Eye (tissue), 1 donor: ENCODE measurements at regions not wholly inside any gene's neighbourhood (a gene's known extent, or its start where the extent isn't known, plus 50 kb on each side); places are given as distances from the start of the nearest gene placed in this dataset.

Experiments used
- DNase-seq: peaks from one replicate; pipeline ENCODE4 v3.0.0-alpha.2; 2015

- peak; percentile 27 for DNase-seq
Measured at GRCh38 chr2:5453220-5454050, 238.7 kb upstream of the SOX11 start.

GRCh38 chr2:5454051-5454390 is 238.2 kb upstream of the SOX11 start:
- no peak for DNase-seq

- DNase-seq = no peak
Measured at GRCh38 chr2:5459041-5459440, 233.1 kb upstream of the SOX11 start.

GRCh38 chr2:5464657-5465056 is 227.5 kb upstream of the SOX11 start:
- no peak for DNase-seq

- DNase-seq = no peak
Measured at GRCh38 chr2:5465859-5466258, 226.3 kb upstream of the SOX11 start.

- no peak for DNase-seq
Measured at GRCh38 chr2:5467178-5467905, 224.8 kb upstream of the SOX11 start.

- DNase-seq = no peak
Measured at GRCh38 chr2:5472673-5473072, 219.5 kb upstream of the SOX11 start.

- DNase-seq = peak; percentile 76
Measured at GRCh38 chr2:5473635-5474034, 218.5 kb upstream of the SOX11 start.

GRCh38 chr2:5474716-5475115 is 217.5 kb upstream of the SOX11 start:
- no peak for DNase-seq

GRCh38 chr2:5479265-5479928 is 212.8 kb upstream of the SOX11 start:
- DNase-seq = peak; percentile 47

- peak; percentile 71 for DNase-seq
Measured at GRCh38 chr2:5482929-5483331, 209.3 kb upstream of the SOX11 start.

GRCh38 chr2:5484868-5485267 is 207.3 kb upstream of the SOX11 start:
- no peak for DNase-seq

- DNase-seq = no peak
Measured at GRCh38 chr2:5491523-5491922, 200.7 kb upstream of the SOX11 start.

- DNase-seq = no peak
Measured at GRCh38 chr2:5493256-5493655, 198.9 kb upstream of the SOX11 start.

GRCh38 chr2:5494212-5494611 is 198.0 kb upstream of the SOX11 start:
- no peak for DNase-seq

- no peak for DNase-seq
Measured at GRCh38 chr2:5495586-5495985, 196.6 kb upstream of the SOX11 start.

GRCh38 chr2:5497874-5498273 is 194.3 kb upstream of the SOX11 start:
- DNase-seq = no peak

- DNase-seq = no peak
Measured at GRCh38 chr2:5501807-5502206, 190.4 kb upstream of the SOX11 start.

GRCh38 chr2:5502385-5502784 is 189.8 kb upstream of the SOX11 start:
- no peak for DNase-seq

GRCh38 chr2:5504756-5505155 is 187.4 kb upstream of the SOX11 start:
- no peak for DNase-seq

GRCh38 chr2:5507367-5507766 is 184.8 kb upstream of the SOX11 start:
- DNase-seq = no peak

- DNase-seq = no peak
Measured at GRCh38 chr2:5509362-5509761, 182.8 kb upstream of the SOX11 start.

GRCh38 chr2:5510082-5510481 is 182.1 kb upstream of the SOX11 start:
- DNase-seq = no peak

GRCh38 chr2:5515693-5516092 is 176.5 kb upstream of the SOX11 start:
- DNase-seq = no peak
